HCT116 (cell line): ENCODE measurements at regions not wholly inside any gene's neighbourhood (a gene's known extent, or its start where the extent isn't known, plus 50 kb on each side); places are given as distances from the start of the nearest gene placed in this dataset.

ENCODE experiments used
- ATAC-seq: fragments of 200-7000 bp; cut with Tn5 transposase; 2 replicates; pipeline ENCODE4 v1.9.1; 2020; ENCODE audit warnings: mild to moderate bottlenecking, moderate library complexity
- BruUV-seq: library from RNA; stranded (reverse); fragments of 400-500 nt; replicated peaks from 2 replicates; lab custom pipeline; 2021; lab: Mats Ljungman, UMichigan
- CTCF ChIA-PET: fragments of 300-600 bp; sonication (Branson Sonifier 250); formaldehyde crosslinking; loops from one replicate; lab custom pipeline; 2021; ENCODE audit warnings: antibody characterized with exemption; lab: Charles Lee
- POLR2A ChIA-PET: fragments of 300-600, 350-600 bp; sonication (Branson Sonifier 250); formaldehyde crosslinking; loops from one replicate; lab custom pipeline; 2021; ENCODE audit warnings: antibody characterized with exemption; lab: Charles Lee
- RAD21 ChIA-PET, 2 experiments: fragments of 300-600 bp; sonication (Branson Sonifier 250); formaldehyde crosslinking; loops; one replicate each; lab custom pipeline; 2023; ENCODE audit warnings: low total read pairs in 2 of 2; ENCODE audit not compliant: uncharacterized antibody in 2 of 2, unreplicated experiment in 2 of 2, low non-redundant PET in 1 of 2; lab: Charles Lee
- DNase-seq: peaks from one replicate; pipeline ENCODE4 v3.0.0-alpha.2; 2010; ENCODE audit warnings: low read depth, low spot score
- H2AFZ ChIP-seq: fragments of 200-600 bp; shearing (Covaris generic), sonication (generic); 2 replicates; pipeline ENCODE4 v1.6.1; 2017; ENCODE audit warnings: low read depth, mixed run types, mixed read lengths, antibody characterized with exemption, low read length; ENCODE audit not compliant: poor library complexity, severe bottlenecking
- H3K27ac ChIP-seq: 2 replicates; pipeline ENCODE4 v1.5.1; 2012; ENCODE audit warnings: low read depth, low read length
- H3K27me3 ChIP-seq: fragments of 200-600 bp; sonication (generic); 2 replicates; pipeline ENCODE4 v1.6.1; 2016; ENCODE audit warnings: mixed run types, low read length, mixed read lengths; ENCODE audit not compliant: insufficient read depth
- H3K36me3 ChIP-seq, 2 experiments: fragments of 200-500 bp in 1 of 2; fragments of 200-600 bp in 1 of 2; sonication (Bioruptor generic) in 1 of 2; sonication (generic) in 1 of 2; 2 replicates each; pipeline versions ENCODE4 v1.5.1 to v1.6.1; 2014 to 2016; ENCODE audit warnings: low read length in 2 of 2, inconsistent platforms in 1 of 2, mixed read lengths in 1 of 2, mixed run types in 1 of 2; ENCODE audit not compliant: insufficient read depth in 2 of 2, control insufficient read depth in 1 of 2
- H3K4me1 ChIP-seq, 2 experiments: fragments of 200-600 bp in 1 of 2; sonication (generic) in 1 of 2; 2 replicates each; pipeline versions ENCODE4 v1.5.1 to v1.6.1; 2012 to 2017; ENCODE audit warnings: low read length in 2 of 2, inconsistent platforms in 1 of 2, mild to moderate bottlenecking in 1 of 2, mixed read lengths in 1 of 2, mixed run types in 1 of 2, moderate library complexity in 1 of 2; ENCODE audit not compliant: insufficient read depth in 2 of 2, control insufficient read depth in 1 of 2
- H3K4me2 ChIP-seq: fragments of 200-600 bp; sonication (generic); 2 replicates; pipeline ENCODE4 v1.6.1; 2017; ENCODE audit warnings: mixed run types, low read length, mixed read lengths
- H3K4me3 ChIP-seq, 2 experiments: fragments of 200-600 bp in 1 of 2; sonication (generic) in 1 of 2; replicated peaks in 1 of 2; 2 replicates each; pipeline ENCODE4 v1.5.1; 2011 to 2016; ENCODE audit warnings: low read length in 2 of 2, control low read depth in 1 of 2, low read depth in 1 of 2, mild to moderate bottlenecking in 1 of 2, mixed read lengths in 1 of 2, mixed run types in 1 of 2
- H3K79me2 ChIP-seq: fragments of 200-600 bp; sonication (generic); 2 replicates; pipeline ENCODE4 v1.6.1; 2017; ENCODE audit warnings: mild to moderate bottlenecking, mixed run types, low read length, moderate library complexity, mixed read lengths; ENCODE audit not compliant: insufficient read depth
- H3K9ac ChIP-seq: fragments of 200-600 bp; sonication (generic); 2 replicates; pipeline ENCODE4 v1.6.1; 2016; ENCODE audit warnings: low read length, mixed read lengths
- H3K9me2 ChIP-seq: fragments of 200-600 bp; sonication (generic), shearing (Covaris generic); 2 replicates; pipeline ENCODE4 v1.6.1; 2017; ENCODE audit warnings: mixed run types, mild to moderate bottlenecking, moderate library complexity; ENCODE audit not compliant: insufficient read depth
- H3K9me3 ChIP-seq, 2 experiments: fragments of 200-500 bp in 1 of 2; fragments of 200-600 bp in 1 of 2; sonication (Bioruptor generic) in 1 of 2; sonication (generic) in 1 of 2; 2 replicates each; pipeline ENCODE4 v1.6.1; 2014 to 2017; ENCODE audit warnings: low read length in 2 of 2, mixed read lengths in 2 of 2, inconsistent platforms in 1 of 2, low read depth in 1 of 2, mild to moderate bottlenecking in 1 of 2, mixed run types in 1 of 2, moderate library complexity in 1 of 2; ENCODE audit not compliant: control insufficient read depth in 1 of 2, insufficient read depth in 1 of 2
- H4K20me1 ChIP-seq: fragments of 200-600 bp; sonication (generic), shearing (Covaris generic); 2 replicates; pipeline ENCODE4 v1.6.1; 2017; ENCODE audit warnings: mixed run types, mild to moderate bottlenecking, moderate library complexity; ENCODE audit not compliant: insufficient read depth
- CBX3 ChIP-seq: IDR thresholded peaks from 2 replicates; pipeline ENCODE4 v1.6.1; 2012; ENCODE audit warnings: low read depth
- EGR1 ChIP-seq: IDR thresholded peaks from 2 replicates; pipeline ENCODE4 v1.6.1; 2012; ENCODE audit warnings: low read depth
- ELF1 ChIP-seq: IDR thresholded peaks from 2 replicates; pipeline ENCODE4 v1.6.1; 2012; ENCODE audit warnings: low read depth, borderline replicate concordance
- EZH2 ChIP-seq: fragments of 200-600 bp; sonication (generic); IDR thresholded peaks from 2 replicates; pipeline ENCODE4 v1.6.1; 2017; ENCODE audit warnings: antibody characterized with exemption, mixed run types
- EZH2phosphoT487 ChIP-seq: fragments of 200-600 bp; IDR thresholded peaks from 2 replicates; pipeline ENCODE4 v1.6.1; 2018; ENCODE audit warnings: antibody characterized with exemption, borderline replicate concordance
- SIN3A ChIP-seq: IDR thresholded peaks from 2 replicates; pipeline ENCODE4 v1.6.1; 2012; ENCODE audit warnings: low read depth
- YY1 ChIP-seq: IDR thresholded peaks from 2 replicates; pipeline ENCODE4 v1.6.1; 2011; ENCODE audit warnings: low read length, low read depth, moderate library complexity, mild to moderate bottlenecking; ENCODE audit not compliant: insufficient replicate concordance; ENCODE audit errors: extremely low read depth
- intact Hi-C: fragments of 100-400 bp; cut with micrococcal nuclease; formaldehyde crosslinking; loops from 2 replicates; pipeline ENCODE4 v1.10.0; 2022
- TF ChIP-seq, protein P1 (sequence below): IDR thresholded peaks from 2 replicates; pipeline ENCODE4 v1.6.1; 2012; ENCODE audit warnings: low read depth
- TF ChIP-seq, protein P2 (sequence below): IDR thresholded peaks from 2 replicates; pipeline ENCODE4 v1.6.1; 2012
- TF ChIP-seq, protein P3 (sequence below), 3 experiments: fragments of 200-600 bp in 1 of 3; sonication (generic) in 1 of 3; IDR thresholded peaks in 2 of 3; conservative IDR thresholded peaks in 1 of 3; 2 replicates each; pipeline ENCODE4 v1.5.1; 2012 to 2017; ENCODE audit warnings: low read depth in 2 of 3, low read length in 2 of 3, antibody characterized with exemption in 1 of 3, borderline replicate concordance in 1 of 3, control low read depth in 1 of 3, mild to moderate bottlenecking in 1 of 3, mixed read lengths in 1 of 3, mixed run types in 1 of 3, moderate library complexity in 1 of 3; ENCODE audit not compliant: insufficient read depth in 1 of 3

DNA sequence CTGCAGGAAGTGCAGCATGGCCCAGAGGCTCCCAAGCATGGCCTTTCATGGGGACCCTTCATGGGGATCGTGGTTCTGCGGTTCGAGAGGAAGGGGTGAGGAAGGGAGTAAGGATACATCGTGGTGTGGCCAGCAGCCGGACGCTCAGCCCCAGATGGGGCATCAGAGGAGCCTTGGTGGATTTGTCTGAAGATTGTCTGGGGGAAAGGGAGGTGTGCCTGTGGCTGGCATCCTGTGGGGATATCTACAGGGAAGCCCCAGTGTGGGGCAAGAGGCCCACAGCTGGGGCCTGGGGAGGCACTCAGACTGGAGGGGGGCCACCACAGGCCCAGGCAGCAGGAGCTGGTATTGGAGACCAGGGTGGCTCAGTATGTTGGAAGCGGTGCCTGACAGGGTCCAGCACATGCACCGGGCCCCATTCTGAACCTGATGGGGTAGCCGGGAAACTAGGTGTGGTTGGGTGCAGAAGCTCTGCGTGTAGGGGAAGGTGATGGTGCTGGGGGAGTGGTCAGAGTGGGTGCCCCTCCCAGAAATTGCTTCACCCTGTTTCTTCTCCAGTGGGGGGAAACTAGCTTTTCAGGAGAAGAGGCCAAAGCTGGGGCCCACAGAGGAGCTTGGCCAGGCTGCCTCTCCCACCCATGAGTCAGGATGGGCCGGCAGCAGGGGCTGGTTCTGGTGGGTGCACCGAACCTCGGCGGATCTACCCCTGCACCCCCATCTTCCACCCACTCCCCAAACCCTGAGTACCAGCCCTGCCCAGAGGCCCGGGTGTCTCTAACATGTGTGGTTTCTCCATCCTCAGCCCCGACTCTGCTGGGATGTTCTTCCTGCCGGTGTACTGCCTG lies 274.4 kb upstream of the HDAC4 start:
- Histone ChIP-seq H3K79me2 (no peaks in the 10 kb centered on the region), H3K9ac (no peak overlapping the region), H3K4me2 (no peak overlapping the region), H3K36me3 (no peaks in the 10 kb centered on the region), H3K4me1 (no peaks in the 10 kb centered on the region), H3K27me3 (peaks cover 21% of the 10 kb centered on the region), H3K27ac (no peak overlapping the region), H4K20me1 (no peaks in the 10 kb centered on the region), H3K9me3 (no peaks in the 10 kb centered on the region), H3K9me2 (no peaks in the 10 kb centered on the region), H3K4me3 (no peak overlapping the region), H2AFZ (no peak overlapping the region)
- intact Hi-C loops = no loop called here
- DNase-seq (no peak), ATAC-seq (no peak)
- POLR2A ChIA-PET = no interaction called here
- BruUV-seq = no TSS peak
- CTCF ChIA-PET = no interaction called here
- RAD21 ChIA-PET = no interaction called here
- TF ChIP-seq SIN3A = no peak
- TF ChIP-seq CBX3 = no peak
- TF ChIP-seq, protein P1, sequence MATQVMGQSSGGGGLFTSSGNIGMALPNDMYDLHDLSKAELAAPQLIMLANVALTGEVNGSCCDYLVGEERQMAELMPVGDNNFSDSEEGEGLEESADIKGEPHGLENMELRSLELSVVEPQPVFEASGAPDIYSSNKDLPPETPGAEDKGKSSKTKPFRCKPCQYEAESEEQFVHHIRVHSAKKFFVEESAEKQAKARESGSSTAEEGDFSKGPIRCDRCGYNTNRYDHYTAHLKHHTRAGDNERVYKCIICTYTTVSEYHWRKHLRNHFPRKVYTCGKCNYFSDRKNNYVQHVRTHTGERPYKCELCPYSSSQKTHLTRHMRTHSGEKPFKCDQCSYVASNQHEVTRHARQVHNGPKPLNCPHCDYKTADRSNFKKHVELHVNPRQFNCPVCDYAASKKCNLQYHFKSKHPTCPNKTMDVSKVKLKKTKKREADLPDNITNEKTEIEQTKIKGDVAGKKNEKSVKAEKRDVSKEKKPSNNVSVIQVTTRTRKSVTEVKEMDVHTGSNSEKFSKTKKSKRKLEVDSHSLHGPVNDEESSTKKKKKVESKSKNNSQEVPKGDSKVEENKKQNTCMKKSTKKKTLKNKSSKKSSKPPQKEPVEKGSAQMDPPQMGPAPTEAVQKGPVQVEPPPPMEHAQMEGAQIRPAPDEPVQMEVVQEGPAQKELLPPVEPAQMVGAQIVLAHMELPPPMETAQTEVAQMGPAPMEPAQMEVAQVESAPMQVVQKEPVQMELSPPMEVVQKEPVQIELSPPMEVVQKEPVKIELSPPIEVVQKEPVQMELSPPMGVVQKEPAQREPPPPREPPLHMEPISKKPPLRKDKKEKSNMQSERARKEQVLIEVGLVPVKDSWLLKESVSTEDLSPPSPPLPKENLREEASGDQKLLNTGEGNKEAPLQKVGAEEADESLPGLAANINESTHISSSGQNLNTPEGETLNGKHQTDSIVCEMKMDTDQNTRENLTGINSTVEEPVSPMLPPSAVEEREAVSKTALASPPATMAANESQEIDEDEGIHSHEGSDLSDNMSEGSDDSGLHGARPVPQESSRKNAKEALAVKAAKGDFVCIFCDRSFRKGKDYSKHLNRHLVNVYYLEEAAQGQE = no peak
- TF ChIP-seq, protein P2, sequence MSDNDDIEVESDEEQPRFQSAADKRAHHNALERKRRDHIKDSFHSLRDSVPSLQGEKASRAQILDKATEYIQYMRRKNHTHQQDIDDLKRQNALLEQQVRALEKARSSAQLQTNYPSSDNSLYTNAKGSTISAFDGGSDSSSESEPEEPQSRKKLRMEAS = no peak
- TF ChIP-seq EZH2phosphoT487 = no peak
- TF ChIP-seq, protein P3, sequence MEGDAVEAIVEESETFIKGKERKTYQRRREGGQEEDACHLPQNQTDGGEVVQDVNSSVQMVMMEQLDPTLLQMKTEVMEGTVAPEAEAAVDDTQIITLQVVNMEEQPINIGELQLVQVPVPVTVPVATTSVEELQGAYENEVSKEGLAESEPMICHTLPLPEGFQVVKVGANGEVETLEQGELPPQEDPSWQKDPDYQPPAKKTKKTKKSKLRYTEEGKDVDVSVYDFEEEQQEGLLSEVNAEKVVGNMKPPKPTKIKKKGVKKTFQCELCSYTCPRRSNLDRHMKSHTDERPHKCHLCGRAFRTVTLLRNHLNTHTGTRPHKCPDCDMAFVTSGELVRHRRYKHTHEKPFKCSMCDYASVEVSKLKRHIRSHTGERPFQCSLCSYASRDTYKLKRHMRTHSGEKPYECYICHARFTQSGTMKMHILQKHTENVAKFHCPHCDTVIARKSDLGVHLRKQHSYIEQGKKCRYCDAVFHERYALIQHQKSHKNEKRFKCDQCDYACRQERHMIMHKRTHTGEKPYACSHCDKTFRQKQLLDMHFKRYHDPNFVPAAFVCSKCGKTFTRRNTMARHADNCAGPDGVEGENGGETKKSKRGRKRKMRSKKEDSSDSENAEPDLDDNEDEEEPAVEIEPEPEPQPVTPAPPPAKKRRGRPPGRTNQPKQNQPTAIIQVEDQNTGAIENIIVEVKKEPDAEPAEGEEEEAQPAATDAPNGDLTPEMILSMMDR (IDR thresholded peaks at IDR 0.05 in 2 of 3, conservative IDR thresholded peaks at IDR 0.05 in 1 of 3; ENCODE audit: borderline replicate concordance in 1 of 3, insufficient read depth in 1 of 3, low read depth in 2 of 3, low read length in 2 of 3) = no peak
- TF ChIP-seq EZH2 = no peak
- TF ChIP-seq YY1 = no peak
- no peak for TF ChIP-seq ELF1
- no peak for TF ChIP-seq EGR1
